OCI-LY7 (cell line): ENCODE measurements at regions not wholly inside any gene's neighbourhood (a gene's known extent, or its start where the extent isn't known, plus 50 kb on each side); places are given as distances from the start of the nearest gene placed in this dataset.

Source experiments
- BruUV-seq: library from RNA; stranded (reverse); fragments of 400-500 nt; replicated peaks from 2 replicates; lab custom pipeline; 2021; lab: Mats Ljungman, UMichigan
- CTCF ChIA-PET: fragments of 300-600 bp; sonication (Branson Sonifier 250); formaldehyde crosslinking; loops from one replicate; lab custom pipeline; 2022; ENCODE audit warnings: antibody characterized with exemption; ENCODE audit not compliant: unreplicated experiment; lab: Charles Lee
- POLR2A ChIA-PET: fragments of 300-600 bp; sonication (Branson Sonifier 250); formaldehyde crosslinking; loops from one replicate; lab custom pipeline; 2022; ENCODE audit warnings: antibody characterized with exemption; lab: Charles Lee
- DNase-seq: peaks from one replicate; pipeline ENCODE4 v3.0.0-alpha.2; 2015; ENCODE audit warnings: low spot score
- H2AFZ ChIP-seq: fragments of 200-600 bp; sonication (generic), shearing (Covaris generic); 2 replicates; pipeline ENCODE4 v1.6.1; 2014; ENCODE audit warnings: mild to moderate bottlenecking, antibody characterized with exemption, low read length, moderate library complexity
- H3K27ac ChIP-seq: fragments of 200-600 bp; sonication (generic); 2 replicates; pipeline ENCODE4 v1.5.1; 2014; ENCODE audit warnings: mixed run types, low read depth, mild to moderate bottlenecking, moderate library complexity, low read length, inconsistent platforms; ENCODE audit not compliant: poor library complexity, severe bottlenecking
- H3K36me3 ChIP-seq: fragments of 200-600 bp; sonication (generic); 2 replicates; pipeline ENCODE4 v1.6.1; 2014; ENCODE audit warnings: mild to moderate bottlenecking, antibody characterized with exemption, low read length, moderate library complexity, mixed read lengths; ENCODE audit not compliant: insufficient read depth
- H3K4me1 ChIP-seq: fragments of 200-600 bp; sonication (generic); 2 replicates; pipeline ENCODE4 v1.5.1; 2014; ENCODE audit warnings: mild to moderate bottlenecking, low read length; ENCODE audit not compliant: insufficient read depth, poor library complexity, severe bottlenecking
- H3K4me2 ChIP-seq: fragments of 200-600 bp; sonication (generic); 2 replicates; pipeline ENCODE4 v1.6.1; 2014; ENCODE audit warnings: mild to moderate bottlenecking, low read length
- H3K4me3 ChIP-seq: fragments of 200-600 bp; sonication (generic); 2 replicates; pipeline ENCODE4 v1.5.1; 2014; ENCODE audit warnings: mild to moderate bottlenecking, low read depth, low read length; ENCODE audit not compliant: poor library complexity, severe bottlenecking
- H3K79me2 ChIP-seq: fragments of 200-600 bp; sonication (generic); 2 replicates; pipeline ENCODE4 v1.6.1; 2016; ENCODE audit warnings: low read depth, mild to moderate bottlenecking, low read length, moderate library complexity, mixed read lengths; ENCODE audit not compliant: insufficient read depth
- H3K9me2 ChIP-seq: fragments of 200-600 bp; sonication (generic); 2 replicates; pipeline ENCODE4 v1.6.1; 2016; ENCODE audit warnings: mild to moderate bottlenecking, low read length, mixed read lengths; ENCODE audit not compliant: insufficient read depth
- H3K9me3 ChIP-seq: fragments of 200-600 bp; sonication (generic); 2 replicates; pipeline ENCODE4 v1.6.1; 2014; ENCODE audit warnings: mild to moderate bottlenecking, mixed run types, low read length, mixed read lengths
- H4K20me1 ChIP-seq: fragments of 200-600 bp; sonication (generic); 2 replicates; pipeline ENCODE4 v1.6.1; 2014; ENCODE audit warnings: mild to moderate bottlenecking, antibody characterized with exemption, low read length, moderate library complexity, mixed read lengths; ENCODE audit not compliant: insufficient read depth
- EZH2phosphoT487 ChIP-seq: fragments of 200-600 bp; sonication (generic); IDR thresholded peaks from 2 replicates; pipeline ENCODE4 v1.6.1; 2018; ENCODE audit warnings: low read depth, borderline replicate concordance, mild to moderate bottlenecking, mixed run types, antibody characterized with exemption, low read length, moderate library complexity, mixed read lengths
- intact Hi-C: fragments of 100-400 bp; cut with micrococcal nuclease; formaldehyde crosslinking; loops from one replicate; pipeline ENCODE4 v1.10.0; 2022; ENCODE audit not compliant: unreplicated experiment
- TF ChIP-seq, protein P1 (sequence below): fragments of 200-600 bp; sonication (generic); conservative IDR thresholded peaks from 2 replicates; pipeline ENCODE4 v1.5.1; 2014; ENCODE audit warnings: mild to moderate bottlenecking, antibody characterized with exemption, low read length, moderate library complexity, mixed read lengths

DNA sequence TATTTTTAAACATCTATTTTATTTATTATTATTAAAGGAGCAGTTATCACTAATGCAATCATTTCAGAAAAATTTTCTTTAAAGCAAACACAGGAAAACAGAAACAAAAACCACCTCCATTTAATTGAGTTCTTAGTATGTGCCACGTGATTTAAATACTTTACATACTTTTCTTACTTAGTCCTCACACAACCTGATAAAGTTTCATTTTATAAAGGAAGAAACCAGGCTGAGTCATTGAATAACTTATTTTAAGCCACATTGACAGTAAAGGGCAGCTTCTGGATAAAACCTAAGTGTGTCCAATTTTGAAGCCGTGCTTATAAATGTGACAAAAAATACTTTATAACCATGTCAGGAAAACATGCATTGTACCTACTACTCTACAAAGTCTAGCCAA, 57.1 kb upstream of the PCED1B start:
- no TSS peak for BruUV-seq
- intact Hi-C loops, result loop anchor here (10.0 kb wide), 1 partner anchor 947 kb away; no protein-coding TSS in a partner anchor
- Histone ChIP-seq H3K36me3 (no peaks in the 10 kb centered on the region), H3K4me3 (no peak overlapping the region), H3K27ac (no peak overlapping the region), H3K9me3 (no peaks in the 10 kb centered on the region), H3K4me1 (no peaks in the 10 kb centered on the region), H3K9me2 (no peaks in the 10 kb centered on the region), H3K79me2 (no peaks in the 10 kb centered on the region), H4K20me1 (no peaks in the 10 kb centered on the region), H2AFZ (no peak overlapping the region), H3K4me2 (no peak overlapping the region)
- CTCF ChIA-PET, result no interaction called here
- TF ChIP-seq EZH2phosphoT487, result no peak
- TF ChIP-seq, protein P1, sequence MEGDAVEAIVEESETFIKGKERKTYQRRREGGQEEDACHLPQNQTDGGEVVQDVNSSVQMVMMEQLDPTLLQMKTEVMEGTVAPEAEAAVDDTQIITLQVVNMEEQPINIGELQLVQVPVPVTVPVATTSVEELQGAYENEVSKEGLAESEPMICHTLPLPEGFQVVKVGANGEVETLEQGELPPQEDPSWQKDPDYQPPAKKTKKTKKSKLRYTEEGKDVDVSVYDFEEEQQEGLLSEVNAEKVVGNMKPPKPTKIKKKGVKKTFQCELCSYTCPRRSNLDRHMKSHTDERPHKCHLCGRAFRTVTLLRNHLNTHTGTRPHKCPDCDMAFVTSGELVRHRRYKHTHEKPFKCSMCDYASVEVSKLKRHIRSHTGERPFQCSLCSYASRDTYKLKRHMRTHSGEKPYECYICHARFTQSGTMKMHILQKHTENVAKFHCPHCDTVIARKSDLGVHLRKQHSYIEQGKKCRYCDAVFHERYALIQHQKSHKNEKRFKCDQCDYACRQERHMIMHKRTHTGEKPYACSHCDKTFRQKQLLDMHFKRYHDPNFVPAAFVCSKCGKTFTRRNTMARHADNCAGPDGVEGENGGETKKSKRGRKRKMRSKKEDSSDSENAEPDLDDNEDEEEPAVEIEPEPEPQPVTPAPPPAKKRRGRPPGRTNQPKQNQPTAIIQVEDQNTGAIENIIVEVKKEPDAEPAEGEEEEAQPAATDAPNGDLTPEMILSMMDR, result no peak
- POLR2A ChIA-PET, result no interaction called here
- no peak for DNase-seq

DNA sequence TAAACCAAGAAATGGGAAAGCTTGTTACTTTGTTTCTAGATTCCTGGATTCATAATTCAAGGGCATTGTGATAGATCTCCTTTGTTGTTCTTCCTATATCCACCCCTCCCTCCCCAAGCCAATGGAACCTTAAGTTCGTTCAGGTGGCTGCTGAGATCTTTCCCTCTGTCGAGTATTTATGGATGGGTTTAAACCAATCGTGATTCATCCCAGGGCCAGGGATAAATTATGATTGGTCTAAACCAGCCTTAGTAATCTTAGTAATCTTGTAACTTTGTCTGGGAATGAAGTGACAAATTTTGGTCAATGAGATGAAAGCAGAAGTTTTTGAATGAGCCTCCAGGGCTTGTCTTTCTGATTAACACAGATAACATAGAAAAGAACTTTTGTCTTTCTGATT, 56.1 kb upstream of the PCED1B start:
- intact Hi-C loops, result loop anchor here (10.0 kb wide), 1 partner anchor 949 kb away; no protein-coding TSS in a partner anchor
- H3K27ac ChIP-seq, result no peak overlapping the region
- no peaks in the 10 kb centered on the region for H3K9me2 ChIP-seq
- TF ChIP-seq, protein P1, result no peak
- TF ChIP-seq EZH2phosphoT487, result no peak
- H4K20me1 ChIP-seq, result no peaks in the 10 kb centered on the region
- no TSS peak for BruUV-seq
- no peaks in the 10 kb centered on the region for H3K79me2 ChIP-seq
- H3K36me3 ChIP-seq, result no peaks in the 10 kb centered on the region
- CTCF ChIA-PET, result no interaction called here
- no peak for DNase-seq
- POLR2A ChIA-PET, result interaction anchor here (0.6 kb wide), 1 partner anchor 15 kb away, joined by 3 read pairs; no protein-coding TSS in a partner anchor
- no peaks in the 10 kb centered on the region for H3K4me1 ChIP-seq
- no peaks in the 10 kb centered on the region for H3K9me3 ChIP-seq
- H2AFZ ChIP-seq, result no peak overlapping the region
- no peak overlapping the region for H3K4me2 ChIP-seq
- H3K4me3 ChIP-seq, result no peak overlapping the region

DNA sequence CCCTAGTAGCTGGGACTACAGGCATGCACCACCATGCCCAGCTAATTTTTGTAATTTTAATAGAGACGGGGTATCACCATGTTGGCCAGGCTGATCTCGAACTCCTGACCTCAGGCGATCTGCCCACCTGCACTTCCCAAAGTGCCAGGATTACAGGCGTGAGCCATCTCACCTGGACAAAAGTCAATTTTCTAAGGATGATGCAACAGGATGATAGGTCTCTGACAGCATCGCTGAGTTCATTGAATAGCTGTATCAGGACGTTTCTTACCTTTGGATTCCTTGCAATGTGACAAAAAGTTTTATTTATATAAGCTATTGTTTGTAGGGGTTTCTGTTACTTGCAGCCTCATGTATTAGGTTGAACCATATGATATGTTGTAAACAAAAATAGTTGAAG, 55.5 kb upstream of the PCED1B start:
- no peaks in the 10 kb centered on the region for H3K9me3 ChIP-seq
- H3K27ac ChIP-seq, result no peak overlapping the region
- BruUV-seq, result no TSS peak
- TF ChIP-seq, protein P1, result no peak
- no peak for TF ChIP-seq EZH2phosphoT487
- intact Hi-C loops, result loop anchor here (10.0 kb wide), 1 partner anchor 949 kb away; no protein-coding TSS in a partner anchor
- H3K4me1 ChIP-seq, result no peaks in the 10 kb centered on the region
- POLR2A ChIA-PET, result interaction anchor here (0.9 to 1.1 kb wide), 2 partner anchors 16 to 183 kb away, joined by 3 read pairs; no protein-coding TSS in a partner anchor
- no peaks in the 10 kb centered on the region for H4K20me1 ChIP-seq
- no peak overlapping the region for H3K4me2 ChIP-seq
- no peak for DNase-seq
- H3K79me2 ChIP-seq, result no peaks in the 10 kb centered on the region
- no peaks in the 10 kb centered on the region for H3K9me2 ChIP-seq
- H3K36me3 ChIP-seq, result no peaks in the 10 kb centered on the region
- no peak overlapping the region for H3K4me3 ChIP-seq
- CTCF ChIA-PET, result no interaction called here
- no peak overlapping the region for H2AFZ ChIP-seq
